ENCODE measurements at regions not wholly inside any gene's neighbourhood (a gene's known extent, or its start where the extent isn't known, plus 50 kb on each side); places are given as distances from the start of the nearest gene placed in this dataset.

DNA sequence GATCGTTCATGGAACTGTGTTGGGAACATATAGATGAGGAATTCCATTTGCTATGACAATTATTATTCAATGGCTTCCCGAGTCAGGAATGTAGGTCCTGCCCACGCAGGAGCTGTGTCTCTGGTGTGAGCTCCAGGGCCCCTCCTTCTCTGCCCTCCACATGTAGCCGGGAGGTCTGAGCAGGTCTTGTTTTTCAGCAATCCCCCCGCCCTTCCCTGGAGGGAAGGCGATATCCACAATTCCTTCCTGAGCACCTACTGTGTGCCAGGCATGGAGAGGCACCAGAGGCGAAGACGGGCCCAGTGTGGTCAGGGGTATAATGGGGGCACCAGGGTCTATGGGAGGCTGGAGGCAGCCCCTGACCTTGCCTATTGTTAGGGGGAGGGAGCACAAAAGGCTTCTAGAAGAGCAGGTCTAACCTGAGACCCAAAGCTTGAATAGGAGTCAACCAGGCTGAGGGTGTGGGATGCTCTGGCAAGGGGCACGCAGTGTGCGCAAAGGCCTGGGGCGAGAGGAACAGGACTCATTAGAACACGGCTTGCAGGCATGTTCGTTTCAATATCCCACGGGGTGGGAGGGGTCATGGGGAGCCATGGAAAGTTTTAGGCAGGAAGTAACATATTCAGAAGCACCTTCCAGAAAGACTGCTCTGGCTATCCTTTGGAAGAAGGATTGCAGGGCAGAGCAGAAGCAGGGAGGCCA is 154.9 kb downstream of the C9orf50 start:
- no peak for TF ChIP-seq EZH2phosphoT487 (IDR thresholded peaks at IDR 0.05; ENCODE audit: borderline replicate concordance, low read length)
- TF ChIP-seq, protein P1, sequence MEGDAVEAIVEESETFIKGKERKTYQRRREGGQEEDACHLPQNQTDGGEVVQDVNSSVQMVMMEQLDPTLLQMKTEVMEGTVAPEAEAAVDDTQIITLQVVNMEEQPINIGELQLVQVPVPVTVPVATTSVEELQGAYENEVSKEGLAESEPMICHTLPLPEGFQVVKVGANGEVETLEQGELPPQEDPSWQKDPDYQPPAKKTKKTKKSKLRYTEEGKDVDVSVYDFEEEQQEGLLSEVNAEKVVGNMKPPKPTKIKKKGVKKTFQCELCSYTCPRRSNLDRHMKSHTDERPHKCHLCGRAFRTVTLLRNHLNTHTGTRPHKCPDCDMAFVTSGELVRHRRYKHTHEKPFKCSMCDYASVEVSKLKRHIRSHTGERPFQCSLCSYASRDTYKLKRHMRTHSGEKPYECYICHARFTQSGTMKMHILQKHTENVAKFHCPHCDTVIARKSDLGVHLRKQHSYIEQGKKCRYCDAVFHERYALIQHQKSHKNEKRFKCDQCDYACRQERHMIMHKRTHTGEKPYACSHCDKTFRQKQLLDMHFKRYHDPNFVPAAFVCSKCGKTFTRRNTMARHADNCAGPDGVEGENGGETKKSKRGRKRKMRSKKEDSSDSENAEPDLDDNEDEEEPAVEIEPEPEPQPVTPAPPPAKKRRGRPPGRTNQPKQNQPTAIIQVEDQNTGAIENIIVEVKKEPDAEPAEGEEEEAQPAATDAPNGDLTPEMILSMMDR (IDR thresholded peaks at IDR 0.05; ENCODE audit: low read depth, low read length, poor library complexity, severe bottlenecking): no peak
- H3K4me3 ChIP-seq (ENCODE audit: low read length): no peak overlapping the region
- no peaks in the 10 kb centered on the region for H3F3A ChIP-seq (ENCODE audit: control insufficient read depth, insufficient read depth)
- H3K79me2 ChIP-seq (ENCODE audit: control insufficient read depth, low read length): no peaks in the 10 kb centered on the region
- H3K36me3 ChIP-seq (ENCODE audit: control insufficient read depth, low read length): no peaks in the 10 kb centered on the region
- H3K4me1 ChIP-seq (ENCODE audit: control insufficient read depth, low read length): peaks cover 3% of the 10 kb centered on the region
- H3K9me3 ChIP-seq (ENCODE audit: control insufficient read depth, insufficient read depth, low read length): no peaks in the 10 kb centered on the region
- no peak overlapping the region for H3K4me2 ChIP-seq (ENCODE audit: low read length)
- no peaks in the 10 kb centered on the region for H3K27me3 ChIP-seq (ENCODE audit: control insufficient read depth, low read length)
- H4K20me1 ChIP-seq (ENCODE audit: control insufficient read depth, insufficient read depth, low read depth, low read length): no peaks in the 10 kb centered on the region
- no peak overlapping the region for H3K27ac ChIP-seq (ENCODE audit: low read depth, low read length)
- H3K9me2 ChIP-seq (replicated peaks; ENCODE audit: control insufficient read depth, low read length): no peaks in the 10 kb centered on the region

DNA sequence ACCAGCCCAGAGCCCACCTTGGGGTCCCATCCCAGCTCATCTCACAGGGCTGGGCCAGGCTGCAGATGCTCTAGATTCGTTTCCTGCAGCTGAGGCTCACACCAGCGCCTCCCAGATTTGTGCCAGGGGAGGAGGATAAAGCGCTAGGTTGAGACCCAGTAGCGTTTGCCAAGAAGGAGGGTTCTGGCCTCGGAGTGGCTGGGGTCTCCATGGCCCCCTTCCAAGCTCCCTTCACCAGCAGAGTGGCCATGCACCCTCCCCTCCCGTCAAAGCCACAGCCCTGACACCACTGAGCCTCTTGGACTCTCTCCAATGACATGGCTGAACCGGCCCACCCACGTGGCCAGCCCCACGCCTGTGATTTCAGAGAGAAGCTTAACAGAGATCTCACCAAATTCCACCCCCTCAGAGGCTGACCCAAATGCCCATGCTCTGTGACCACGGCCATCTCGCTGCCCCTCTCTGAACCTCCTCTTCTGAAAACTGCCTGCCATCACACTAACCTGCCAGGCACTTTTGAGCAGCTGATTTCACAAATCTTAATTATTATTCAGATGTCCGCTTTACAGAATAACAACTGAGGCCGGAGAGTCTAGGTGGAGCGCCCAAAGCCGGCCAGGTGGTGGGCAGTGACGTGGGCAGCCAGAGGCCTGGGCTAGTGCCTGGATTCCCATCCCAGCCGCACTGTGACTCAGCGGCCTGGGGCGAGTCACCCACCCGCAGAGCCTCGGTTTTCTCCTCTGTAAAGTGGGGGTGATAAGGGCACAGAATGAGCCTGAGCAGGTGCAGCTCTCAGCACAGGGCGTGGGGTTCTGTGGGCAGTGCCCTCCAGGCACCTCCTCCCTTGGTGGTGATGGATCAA is 155.7 kb downstream of the C9orf50 start:
- H3K4me1 ChIP-seq (ENCODE audit: control insufficient read depth, low read length): peaks cover 10% of the 10 kb centered on the region
- no peak overlapping the region for H3K4me2 ChIP-seq (ENCODE audit: low read length)
- H3K9me3 ChIP-seq (ENCODE audit: control insufficient read depth, insufficient read depth, low read length): no peaks in the 10 kb centered on the region
- no peaks in the 10 kb centered on the region for H3K9me2 ChIP-seq (replicated peaks; ENCODE audit: control insufficient read depth, low read length)
- no peaks in the 10 kb centered on the region for H3K27me3 ChIP-seq (ENCODE audit: control insufficient read depth, low read length)
- H3K79me2 ChIP-seq (ENCODE audit: control insufficient read depth, low read length): no peaks in the 10 kb centered on the region
- H3F3A ChIP-seq (ENCODE audit: control insufficient read depth, insufficient read depth): no peaks in the 10 kb centered on the region
- H3K36me3 ChIP-seq (ENCODE audit: control insufficient read depth, low read length): no peaks in the 10 kb centered on the region
- no peak overlapping the region for H3K27ac ChIP-seq (ENCODE audit: low read depth, low read length)
- TF ChIP-seq, protein P1 (IDR thresholded peaks at IDR 0.05; ENCODE audit: low read depth, low read length, poor library complexity, severe bottlenecking): no peak
- TF ChIP-seq EZH2phosphoT487 (IDR thresholded peaks at IDR 0.05; ENCODE audit: borderline replicate concordance, low read length): no peak
- H3K4me3 ChIP-seq (ENCODE audit: low read length): no peak overlapping the region
- no peaks in the 10 kb centered on the region for H4K20me1 ChIP-seq (ENCODE audit: control insufficient read depth, insufficient read depth, low read depth, low read length)

GRCh38 chr9:129463994-129464393 is 156.9 kb downstream of the C9orf50 start:
- Histone ChIP-seq H3K4me3 (ENCODE audit: low read length) (no peak overlapping the region), H3K4me1 (ENCODE audit: control insufficient read depth, low read length) (peaks cover 22% of the 10 kb centered on the region), H3K79me2 (ENCODE audit: control insufficient read depth, low read length) (no peaks in the 10 kb centered on the region), H3K27me3 (ENCODE audit: control insufficient read depth, low read length) (no peaks in the 10 kb centered on the region), H3K9me2 (replicated peaks; ENCODE audit: control insufficient read depth, low read length) (no peaks in the 10 kb centered on the region), H4K20me1 (ENCODE audit: control insufficient read depth, insufficient read depth, low read depth, low read length) (no peaks in the 10 kb centered on the region), H3K4me2 (ENCODE audit: low read length) (no peak overlapping the region), H3K9me3 (ENCODE audit: control insufficient read depth, insufficient read depth, low read length) (no peaks in the 10 kb centered on the region), H3K27ac (ENCODE audit: low read depth, low read length) (no peak overlapping the region), H3K36me3 (ENCODE audit: control insufficient read depth, low read length) (no peaks in the 10 kb centered on the region), H3F3A (ENCODE audit: control insufficient read depth, insufficient read depth) (no peaks in the 10 kb centered on the region)
- TF ChIP-seq, protein P1 (IDR thresholded peaks at IDR 0.05; ENCODE audit: low read depth, low read length, poor library complexity, severe bottlenecking): no peak
- no peak for TF ChIP-seq EZH2phosphoT487 (IDR thresholded peaks at IDR 0.05; ENCODE audit: borderline replicate concordance, low read length)

Data from DOHH2 (cell line).